ENCODE measurements at regions not wholly inside any gene's neighbourhood (a gene's known extent, or its start where the extent isn't known, plus 50 kb on each side); places are given as distances from the start of the nearest gene placed in this dataset.

DNA sequence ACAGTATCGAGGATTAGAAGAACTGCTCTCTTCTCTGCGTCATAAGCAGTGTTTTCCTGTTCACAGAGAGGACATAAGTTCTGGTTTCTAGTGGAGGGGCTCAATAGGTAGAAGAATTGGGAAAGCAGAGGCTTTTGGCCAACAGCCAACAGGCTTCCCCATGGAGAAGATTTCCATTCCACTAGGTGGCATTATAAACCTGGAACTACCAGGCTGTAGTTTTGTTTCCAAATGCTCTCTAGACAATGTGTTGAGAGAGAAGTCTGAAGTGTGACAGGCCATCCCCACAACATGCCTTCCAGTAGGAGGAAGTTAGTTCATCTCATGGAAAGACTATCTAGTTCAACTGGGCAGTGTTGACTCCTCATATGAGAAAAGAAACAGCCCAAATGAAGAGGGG is 63.8 kb upstream of the ANXA10 start:
- H3K4ac ChIP-seq (replicated peaks; ENCODE audit: insufficient read length, low read depth, low read length), result no peak overlapping the region
- no peak overlapping the region for H3K4me3 ChIP-seq (ENCODE audit: extremely low read depth in 1 of 4, insufficient read depth in 2 of 4, low read depth in 3 of 4, low read length in 4 of 4)
- no peak overlapping the region for H3K14ac ChIP-seq (ENCODE audit: insufficient read length)
- H2BK5ac ChIP-seq (ENCODE audit: low read depth, low read length), result no peak overlapping the region
- H3K18ac ChIP-seq (ENCODE audit: extremely low read depth, low read length), result no peak overlapping the region
- no peaks in the 10 kb centered on the region for H3K79me1 ChIP-seq (ENCODE audit: low read depth, low read length)
- H4K91ac ChIP-seq (replicated peaks; ENCODE audit: insufficient read length, low read length), result no peak overlapping the region
- no peak overlapping the region for H2BK15ac ChIP-seq (ENCODE audit: low read length)
- no peak overlapping the region for H2BK20ac ChIP-seq (ENCODE audit: low read length)
- H4K5ac ChIP-seq (ENCODE audit: insufficient read length, low read depth, low read length), result no peak overlapping the region
- peaks cover 14 to 19% of the 10 kb centered on the region in 2 experiments; a peak in 3 of 4 replicates for H3K9me3 ChIP-seq (ENCODE audit: insufficient read depth in 2 of 2, low read depth in 1 of 2, low read length in 1 of 2)
- DNase-seq (ENCODE audit: low read depth in 1 of 2, low spot score in 2 of 2) (no peak), FAIRE-seq (no peak)
- no peak overlapping the region for H2BK12ac ChIP-seq (ENCODE audit: low read depth, low read length)
- 0 out of 2 replicates have a peak, but pooled peaks cover 1% of the 10 kb centered on the region for H3K23me2 ChIP-seq (ENCODE audit: low read depth, low read length)
- H4K20me1 ChIP-seq (replicated peaks in 1 of 2; ENCODE audit: control insufficient read depth in 1 of 2, insufficient read depth in 2 of 2, low read length in 2 of 2), result no peaks in the 10 kb centered on the region
- H2BK120ac ChIP-seq (replicated peaks; ENCODE audit: low read depth, low read length), result no peak overlapping the region
- 79% methylated on average over 2 of the region's 2 CpGs; no CpG with 5 or more reads in 1 of the 2 experiments for WGBS, 2 experiments (ENCODE audit: extremely low coverage in 1 of 2, insufficient coverage in 1 of 2, insufficient read length in 1 of 2, insufficient replicate concordance in 2 of 2, low coverage in 1 of 2, low lambda C conversion rate in 2 of 2, missing lambda C conversion rate in 1 of 2)
- ChIA-PET CTCF (ENCODE audit: partially characterized antibody) (no interaction called here), POLR2A (ENCODE audit: partially characterized antibody) (no interaction called here)
- no peak overlapping the region for H2AFZ ChIP-seq (ENCODE audit: low read length)
- H3K9ac ChIP-seq (replicated peaks in 1 of 4; ENCODE audit: extremely low read depth in 1 of 4, low read depth in 3 of 4, low read length in 3 of 4), result no peak overlapping the region
- no peak overlapping the region for H3K27ac ChIP-seq (ENCODE audit: low read depth, low read length)
- no peaks in the 10 kb centered on the region; a peak in 1 of 8 replicates for H3K36me3 ChIP-seq (ENCODE audit: control insufficient read depth in 2 of 4, insufficient read depth in 4 of 4, low read length in 3 of 4)
- no peak overlapping the region for H4K8ac ChIP-seq (ENCODE audit: extremely low read depth, insufficient read depth, low read length)
- no peaks in the 10 kb centered on the region for H3K27me3 ChIP-seq (replicated peaks in 1 of 4; ENCODE audit: control insufficient read depth in 3 of 4, extremely low read depth in 1 of 4, insufficient read depth in 3 of 4, low read length in 3 of 4)
- no peak overlapping the region for H2AK5ac ChIP-seq (ENCODE audit: low read depth, low read length)
- H3K4me2 ChIP-seq (ENCODE audit: insufficient read depth in 1 of 2, low read depth in 2 of 2, low read length in 2 of 2), result no peak overlapping the region
- TF ChIP-seq RAD21 (IDR thresholded peaks at IDR 0.05 in 1 of 2, conservative IDR thresholded peaks at IDR 0.05 in 1 of 2; ENCODE audit: low read depth in 2 of 2, low read length in 2 of 2) (peak in 1 of 2 experiments; percentile 33; a peak in 3 of 4 replicates), CREB1 (IDR thresholded peaks at IDR 0.05) (no peak)
- H3K23ac ChIP-seq (ENCODE audit: insufficient read length), result no peak overlapping the region
- H3K79me2 ChIP-seq (ENCODE audit: control insufficient read depth in 1 of 2, insufficient read depth in 2 of 2, low read length in 2 of 2), result no peaks in the 10 kb centered on the region
- no peak overlapping the region for H3K56ac ChIP-seq (replicated peaks; ENCODE audit: insufficient read length, low read depth, low read length)
- no peaks in the 10 kb centered on the region for H3K4me1 ChIP-seq (replicated peaks in 1 of 4; ENCODE audit: control insufficient read depth in 3 of 4, insufficient read depth in 4 of 4, low read length in 3 of 4)
